OCI-LY7 (cell line): ENCODE measurements at regions not wholly inside any gene's neighbourhood (a gene's known extent, or its start where the extent isn't known, plus 50 kb on each side); places are given as distances from the start of the nearest gene placed in this dataset.

ENCODE experiments used
- EZH2phosphoT487 ChIP-seq: fragments of 200-600 bp; sonication (generic); IDR thresholded peaks from 2 replicates; pipeline ENCODE4 v1.6.1; 2018; ENCODE audit warnings: low read depth, borderline replicate concordance, mild to moderate bottlenecking, mixed run types, antibody characterized with exemption, low read length, moderate library complexity, mixed read lengths
- TF ChIP-seq, protein P1 (sequence below): fragments of 200-600 bp; sonication (generic); conservative IDR thresholded peaks from 2 replicates; pipeline ENCODE4 v1.5.1; 2014; ENCODE audit warnings: mild to moderate bottlenecking, antibody characterized with exemption, low read length, moderate library complexity, mixed read lengths

DNA sequence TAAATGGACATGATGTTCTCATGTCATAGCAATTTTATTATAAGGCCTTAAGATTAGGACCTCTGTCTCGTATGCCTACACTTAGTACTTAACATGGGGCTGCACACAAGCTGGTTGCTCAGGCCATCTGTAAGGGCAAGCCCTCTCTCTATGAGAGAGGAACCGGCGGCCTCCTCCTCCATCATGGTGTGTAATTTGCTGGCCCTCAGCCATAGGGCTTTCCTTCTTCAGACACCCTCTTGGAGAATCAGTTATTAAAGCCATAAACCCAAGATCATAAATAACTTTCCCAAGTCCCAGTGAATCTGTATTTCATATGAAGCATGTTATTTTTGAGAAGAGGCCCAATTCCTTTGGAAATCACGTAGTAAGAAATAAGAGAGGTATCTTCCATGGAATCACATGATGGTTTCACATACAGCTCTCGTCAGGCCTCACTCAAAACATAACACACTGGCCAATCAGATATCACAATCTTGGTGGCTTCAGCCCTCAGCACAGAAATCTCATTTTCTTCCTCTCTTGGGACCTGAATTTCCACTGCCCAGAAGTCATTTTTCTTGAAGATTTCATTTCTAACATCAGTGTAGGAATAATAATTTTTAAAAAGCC lies 92.6 kb downstream of the RDH14 start:
- TF ChIP-seq, protein P1, sequence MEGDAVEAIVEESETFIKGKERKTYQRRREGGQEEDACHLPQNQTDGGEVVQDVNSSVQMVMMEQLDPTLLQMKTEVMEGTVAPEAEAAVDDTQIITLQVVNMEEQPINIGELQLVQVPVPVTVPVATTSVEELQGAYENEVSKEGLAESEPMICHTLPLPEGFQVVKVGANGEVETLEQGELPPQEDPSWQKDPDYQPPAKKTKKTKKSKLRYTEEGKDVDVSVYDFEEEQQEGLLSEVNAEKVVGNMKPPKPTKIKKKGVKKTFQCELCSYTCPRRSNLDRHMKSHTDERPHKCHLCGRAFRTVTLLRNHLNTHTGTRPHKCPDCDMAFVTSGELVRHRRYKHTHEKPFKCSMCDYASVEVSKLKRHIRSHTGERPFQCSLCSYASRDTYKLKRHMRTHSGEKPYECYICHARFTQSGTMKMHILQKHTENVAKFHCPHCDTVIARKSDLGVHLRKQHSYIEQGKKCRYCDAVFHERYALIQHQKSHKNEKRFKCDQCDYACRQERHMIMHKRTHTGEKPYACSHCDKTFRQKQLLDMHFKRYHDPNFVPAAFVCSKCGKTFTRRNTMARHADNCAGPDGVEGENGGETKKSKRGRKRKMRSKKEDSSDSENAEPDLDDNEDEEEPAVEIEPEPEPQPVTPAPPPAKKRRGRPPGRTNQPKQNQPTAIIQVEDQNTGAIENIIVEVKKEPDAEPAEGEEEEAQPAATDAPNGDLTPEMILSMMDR, result no peak
- no peak for TF ChIP-seq EZH2phosphoT487
